Skeletal muscle cell (primary cell): ENCODE measurements at regions not wholly inside any gene's neighbourhood (a gene's known extent, or its start where the extent isn't known, plus 50 kb on each side); places are given as distances from the start of the nearest gene placed in this dataset.
A peak's percentile ranks its signal among the peaks of the same experiment; 100 is the strongest.
"Not testable (repeated sequence)": the region's sequence is repeated elsewhere in the genome, so short reads cannot be mapped to it uniquely, and the experiment has no call there.

Source experiments
- DNase-seq: peaks from one replicate; pipeline ENCODE4 v3.0.0-alpha.2; 2010; ENCODE audit warnings: low read depth
- H3K4me3 ChIP-seq: 2 replicates; pipeline ENCODE4 v1.5.1; 2011; ENCODE audit warnings: low read depth, mild to moderate bottlenecking, control low read depth, low read length, moderate library complexity

GRCh38 chr6:14591998-14592397, 474.4 kb downstream of the CD83 start:
- H3K4me3 ChIP-seq: no peak overlapping the region
- no peak for DNase-seq

- DNase-seq: no peak
- no peak overlapping the region for H3K4me3 ChIP-seq
Measured at GRCh38 chr6:14593286-14593685, 475.7 kb downstream of the CD83 start.

GRCh38 chr6:14595751-14596150, 478.2 kb downstream of the CD83 start:
- DNase-seq: no peak
- no peak overlapping the region for H3K4me3 ChIP-seq

GRCh38 chr6:14596410-14596809, 478.8 kb downstream of the CD83 start:
- no peak overlapping the region for H3K4me3 ChIP-seq
- DNase-seq: peak; percentile 97

- H3K4me3 ChIP-seq: no peak overlapping the region
- DNase-seq: no peak
Measured at GRCh38 chr6:14597090-14597489, 479.5 kb downstream of the CD83 start.

- DNase-seq: no peak
Measured at GRCh38 chr6:14598017-14598864, 480.7 kb downstream of the CD83 start.

GRCh38 chr6:14600306-14600705, 482.7 kb downstream of the CD83 start:
- not testable (repeated sequence) for H3K4me3 ChIP-seq, DNase-seq

More at GRCh38 chr6:14598017-14598864, 480.7 kb downstream of the CD83 start:
- H3K4me3 ChIP-seq: no peak overlapping the region

GRCh38 chr6:14601490-14601889, 483.9 kb downstream of the CD83 start:
- DNase-seq: no peak
- no peak overlapping the region for H3K4me3 ChIP-seq

GRCh38 chr6:14606353-14606752, 488.8 kb downstream of the CD83 start:
- no peak for DNase-seq

GRCh38 chr6:14610141-14610540, 492.6 kb downstream of the CD83 start:
- no peak for DNase-seq

More at GRCh38 chr6:14606353-14606752, 488.8 kb downstream of the CD83 start:
- no peak overlapping the region for H3K4me3 ChIP-seq

GRCh38 chr6:14612016-14612980, 494.7 kb downstream of the CD83 start:
- no peak for DNase-seq
- H3K4me3 ChIP-seq: no peak overlapping the region

More at GRCh38 chr6:14610141-14610540, 492.6 kb downstream of the CD83 start:
- no peak overlapping the region for H3K4me3 ChIP-seq

GRCh38 chr6:14614631-14615030, 497.1 kb downstream of the CD83 start:
- no peak overlapping the region for H3K4me3 ChIP-seq
- no peak for DNase-seq

- no peak for DNase-seq
- no peak overlapping the region for H3K4me3 ChIP-seq
Measured at GRCh38 chr6:14616656-14617055, 499.1 kb downstream of the CD83 start.

- H3K4me3 ChIP-seq: no peak overlapping the region
- no peak for DNase-seq
Measured at GRCh38 chr6:14618759-14619418, 501.3 kb downstream of the CD83 start.

- no peak for DNase-seq
- H3K4me3 ChIP-seq: no peak overlapping the region
Measured at GRCh38 chr6:14619419-14619781, 501.8 kb downstream of the CD83 start.

GRCh38 chr6:14620522-14620921, 502.9 kb downstream of the CD83 start:
- no peak for DNase-seq
- H3K4me3 ChIP-seq: no peak overlapping the region

GRCh38 chr6:14621518-14621917, 503.9 kb downstream of the CD83 start:
- no peak overlapping the region for H3K4me3 ChIP-seq
- no peak for DNase-seq

GRCh38 chr6:14622085-14622484, 504.5 kb downstream of the CD83 start:
- H3K4me3 ChIP-seq: no peak overlapping the region
- no peak for DNase-seq

- no peak for DNase-seq
- no peak overlapping the region for H3K4me3 ChIP-seq
Measured at GRCh38 chr6:14622909-14623505, 505.4 kb downstream of the CD83 start.
